Skeletal muscle cell (primary cell): ENCODE measurements at regions not wholly inside any gene's neighbourhood (a gene's known extent, or its start where the extent isn't known, plus 50 kb on each side); places are given as distances from the start of the nearest gene placed in this dataset.
"Not testable (repeated sequence)": the region's sequence is repeated elsewhere in the genome, so short reads cannot be mapped to it uniquely, and the experiment has no call there.

Experiments
- DNase-seq: peaks from one replicate; pipeline ENCODE4 v3.0.0-alpha.2; 2010; ENCODE audit warnings: low read depth
- H3K4me3 ChIP-seq: 2 replicates; pipeline ENCODE4 v1.5.1; 2011; ENCODE audit warnings: low read depth, mild to moderate bottlenecking, control low read depth, low read length, moderate library complexity

DNA sequence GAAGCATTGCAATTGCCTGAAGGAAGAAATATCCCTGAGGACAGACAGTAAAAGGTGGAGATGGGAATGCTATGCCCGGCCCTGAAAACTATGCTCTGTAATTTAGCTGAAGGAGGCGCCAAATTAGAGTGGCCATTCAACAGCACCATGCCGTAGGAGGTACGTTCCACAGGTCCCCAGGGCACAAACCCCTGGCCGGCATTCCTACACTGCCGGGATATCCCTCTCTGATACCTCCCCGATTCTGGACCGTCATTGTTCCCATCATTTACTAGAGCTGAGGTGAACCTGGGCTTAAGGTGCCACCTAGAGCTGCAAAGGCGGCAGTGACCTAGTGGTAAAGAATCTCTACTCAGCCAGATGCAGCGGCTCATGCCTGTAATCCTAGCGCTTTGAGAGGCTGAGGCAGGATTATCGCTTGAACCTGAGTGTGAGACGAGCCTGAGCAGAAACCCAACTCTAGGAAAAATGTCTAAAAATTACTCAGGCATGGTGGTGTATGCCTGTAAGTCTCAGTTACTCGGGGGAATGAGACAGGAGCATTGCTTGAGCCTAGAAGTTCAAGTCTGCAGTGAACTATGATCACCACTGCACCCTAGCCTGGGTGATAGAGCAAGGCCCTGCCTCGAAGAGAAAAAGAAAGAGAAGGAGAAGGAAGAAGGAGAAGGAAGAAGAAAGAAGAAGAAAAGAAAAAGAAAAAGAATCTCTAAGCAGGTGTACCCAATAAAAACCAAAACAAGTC is 53.0 kb upstream of the TNKS2 start:
- no peak for DNase-seq
- H3K4me3 ChIP-seq: no peak overlapping the region

DNA sequence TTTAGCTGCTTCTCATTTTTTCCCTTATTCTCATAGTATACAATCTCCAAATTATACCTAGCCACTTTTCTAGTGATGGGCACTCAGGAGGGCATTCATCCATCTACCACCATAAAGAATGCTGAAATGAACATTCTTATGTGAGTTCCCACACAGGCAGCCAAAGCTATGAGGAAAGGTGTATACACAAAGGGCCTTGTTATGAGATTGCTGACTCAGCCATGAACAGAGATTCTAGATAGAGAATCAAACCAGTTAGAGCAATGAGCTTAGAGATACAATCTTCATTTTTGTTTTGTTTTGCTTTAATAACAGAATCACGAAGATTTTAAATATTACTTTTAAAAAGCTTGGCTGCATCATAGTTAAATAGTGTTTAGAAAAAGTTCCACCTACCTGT is 54.8 kb upstream of the TNKS2 start:
- no peak for DNase-seq
- H3K4me3 ChIP-seq: no peak overlapping the region

DNA sequence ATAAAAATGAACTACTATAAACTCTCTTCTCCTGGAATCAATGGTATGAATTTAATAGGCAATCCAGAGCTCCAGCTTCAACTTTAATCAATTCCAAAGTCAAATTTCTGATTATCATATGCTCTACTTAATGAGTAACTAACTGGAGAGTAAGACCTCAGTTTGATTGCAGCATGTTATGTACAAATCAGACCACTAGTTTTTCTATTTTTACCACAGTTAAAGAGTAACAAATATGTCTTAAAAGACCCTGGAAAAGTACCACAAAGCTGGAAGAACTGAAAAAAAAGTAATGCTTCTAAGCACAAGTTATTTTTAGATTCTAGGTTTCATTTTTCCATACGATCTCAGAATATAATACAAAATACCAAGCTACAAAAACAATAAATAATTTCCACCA is 56.0 kb upstream of the TNKS2 start:
- H3K4me3 ChIP-seq: no peak overlapping the region
- no peak for DNase-seq

- DNase-seq: no peak
- no peak overlapping the region for H3K4me3 ChIP-seq
Observed at GRCh38 chr10:91741356-91741755, 56.9 kb upstream of the TNKS2 start.

GRCh38 chr10:91740353-91740924 is 57.8 kb upstream of the TNKS2 start:
- no peak for DNase-seq
- H3K4me3 ChIP-seq: no peak overlapping the region

DNA sequence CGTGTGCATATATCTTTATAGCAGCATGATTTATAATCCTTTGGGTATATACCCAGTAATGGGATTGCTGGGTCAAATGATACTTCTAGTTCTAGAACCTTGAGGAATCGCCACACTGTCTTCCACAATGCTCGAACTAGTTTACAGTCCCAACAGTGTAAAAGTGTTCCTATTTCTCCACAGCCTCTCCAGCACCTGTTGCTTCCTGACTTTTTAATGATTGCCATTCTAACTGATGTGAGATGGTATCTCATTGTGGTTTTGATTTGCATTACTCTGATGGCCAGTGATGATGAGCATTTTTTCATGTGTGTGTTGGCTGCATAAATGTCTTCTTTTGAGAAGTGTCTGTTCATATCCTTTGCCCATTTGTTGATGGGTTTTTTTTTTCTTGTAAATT is 66.0 kb upstream of the TNKS2 start:
- DNase-seq, H3K4me3 ChIP-seq: not testable (repeated sequence)

DNA sequence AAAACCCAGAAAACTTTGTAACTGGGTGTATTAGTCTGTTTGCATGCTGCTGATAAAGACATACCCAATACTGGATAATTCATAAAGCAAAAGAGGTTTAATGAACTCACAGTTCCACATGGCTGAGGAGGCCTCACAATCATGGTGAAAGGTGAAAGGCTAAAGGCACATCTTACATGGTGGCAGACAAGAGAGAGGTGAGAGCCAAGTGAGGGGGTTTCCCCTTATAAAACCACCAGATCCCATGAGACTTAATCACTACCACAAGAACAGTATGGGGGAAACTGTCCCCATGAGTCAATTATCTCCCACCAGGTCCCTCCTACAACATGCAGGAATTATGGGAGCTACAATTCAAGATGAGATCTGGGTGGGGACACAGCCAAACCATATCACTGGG is 68.9 kb upstream of the TNKS2 start:
- H3K4me3 ChIP-seq, DNase-seq: not testable (repeated sequence)

GRCh38 chr10:91726355-91726754 is 71.9 kb upstream of the TNKS2 start:
- no peak overlapping the region for H3K4me3 ChIP-seq
- no peak for DNase-seq

- no peak for DNase-seq
- H3K4me3 ChIP-seq: no peak overlapping the region
Observed at GRCh38 chr10:91724933-91725332, 73.3 kb upstream of the TNKS2 start.

GRCh38 chr10:91713461-91714072 is 80.7 kb upstream of the PPP1R3C start:
- no peak overlapping the region for H3K4me3 ChIP-seq
- no peak for DNase-seq

DNA sequence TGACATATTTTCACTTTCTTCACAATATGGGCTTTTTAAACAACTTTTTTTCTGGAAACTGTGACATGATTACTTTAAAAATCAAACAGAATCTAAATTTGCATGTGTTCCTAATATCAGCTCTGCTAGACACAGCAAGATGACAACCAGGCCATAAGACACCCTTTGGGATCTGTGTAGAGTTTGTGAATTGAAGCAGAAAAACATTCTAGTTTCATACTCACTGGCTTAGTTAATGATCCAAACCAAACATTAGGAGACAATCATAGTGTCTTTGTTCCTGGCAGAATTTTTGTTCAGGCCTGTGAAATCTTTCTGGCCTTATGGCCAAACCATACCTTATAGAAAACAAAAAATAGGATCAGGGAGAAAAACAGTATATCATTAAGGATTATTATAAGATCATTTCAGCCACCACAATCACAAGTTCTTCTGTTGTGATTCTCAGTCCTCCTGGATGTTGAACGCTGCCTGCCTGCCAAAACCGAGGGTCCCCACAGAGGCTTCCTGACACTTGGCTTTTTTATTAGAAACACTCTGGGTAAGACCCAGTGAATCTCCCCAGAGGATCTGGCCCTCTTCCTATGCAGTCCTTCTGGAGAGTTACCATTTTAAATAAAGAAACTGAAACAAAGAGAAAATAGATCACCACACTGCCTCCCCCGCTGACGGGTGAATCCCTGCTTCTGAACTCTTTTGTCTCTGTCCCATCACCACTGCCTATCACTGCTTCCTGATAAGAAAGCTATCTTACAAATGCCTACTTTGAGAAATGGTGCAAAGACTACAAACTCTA is 79.2 kb upstream of the PPP1R3C start:
- DNase-seq: no peak

DNA sequence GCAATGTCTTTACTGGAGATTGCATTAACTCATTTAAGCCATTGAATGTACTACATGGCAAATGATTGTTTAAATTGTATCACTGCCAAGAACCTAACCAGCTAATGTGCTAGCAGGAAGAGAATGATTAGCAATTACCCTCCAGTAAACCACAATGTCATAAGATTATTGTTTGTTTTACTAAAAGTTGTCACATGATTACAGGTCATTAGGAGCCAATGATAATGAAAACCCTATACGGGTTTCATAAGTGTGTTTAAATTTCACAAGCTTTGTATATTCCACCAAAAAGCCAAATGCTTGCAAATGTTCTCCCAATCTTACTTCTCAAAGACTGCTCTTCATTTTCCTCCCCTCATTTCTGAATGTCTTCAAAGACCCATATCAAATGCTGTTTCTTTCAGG is 76.5 kb upstream of the PPP1R3C start:
- no peak overlapping the region for H3K4me3 ChIP-seq
- DNase-seq: no peak

More for the DNA sequence above, 79.2 kb upstream of the PPP1R3C start:
- no peak overlapping the region for H3K4me3 ChIP-seq

DNA sequence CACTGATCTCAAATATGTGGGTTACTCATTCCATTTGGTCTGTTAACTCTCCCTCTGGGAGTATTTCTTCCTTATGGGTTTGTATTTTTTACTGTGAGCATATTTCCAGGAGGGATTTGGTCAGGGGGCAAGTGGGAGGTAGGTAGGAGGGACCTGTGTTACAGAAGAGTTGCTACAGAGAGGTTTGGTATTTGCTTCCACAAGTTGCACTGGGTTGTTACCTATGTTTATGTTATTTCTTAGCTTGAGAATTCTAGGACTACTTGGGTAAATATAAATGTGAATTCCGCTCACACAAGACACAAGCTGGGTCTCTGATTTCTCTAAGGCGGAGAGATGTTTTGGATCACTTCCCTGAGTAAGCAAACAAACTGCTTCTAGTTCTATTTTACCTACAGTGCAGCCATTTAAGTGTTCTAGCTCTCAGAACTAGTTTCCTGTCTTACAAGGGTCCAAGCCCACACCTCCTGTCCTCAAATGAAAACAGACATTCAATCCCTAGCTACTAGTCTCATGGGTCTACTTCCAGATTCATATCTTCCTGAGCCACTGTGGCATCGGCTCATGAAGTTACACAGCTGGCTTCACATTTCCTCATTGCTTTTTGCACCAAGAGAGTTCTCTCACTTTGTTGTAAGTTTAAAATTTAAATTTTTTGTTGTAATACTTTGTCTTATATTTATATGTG is 75.4 kb upstream of the PPP1R3C start:
- DNase-seq: no peak
- H3K4me3 ChIP-seq: no peak overlapping the region

DNA sequence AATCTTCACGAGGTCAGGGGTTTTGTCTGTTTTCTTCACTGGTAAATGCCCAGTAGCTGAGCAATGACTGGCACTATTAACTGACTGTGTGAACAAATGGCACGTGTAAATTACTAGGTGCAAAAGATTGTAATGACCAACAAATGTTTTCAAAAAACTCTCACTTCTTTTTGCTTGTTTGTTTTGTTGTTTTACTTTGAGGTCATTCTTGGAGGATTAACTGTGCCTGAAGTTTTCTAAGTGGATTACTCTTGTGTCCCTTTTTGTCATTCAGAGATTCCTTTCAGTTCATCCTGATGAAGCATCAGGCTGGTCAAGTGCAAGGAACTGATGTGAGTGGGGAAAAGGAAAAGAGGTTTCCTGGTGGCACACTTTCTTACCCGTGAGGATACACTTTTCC is 74.4 kb upstream of the PPP1R3C start:
- H3K4me3 ChIP-seq: no peak overlapping the region
- no peak for DNase-seq

GRCh38 chr10:91705948-91706670 is 73.2 kb upstream of the PPP1R3C start:
- no peak overlapping the region for H3K4me3 ChIP-seq
- DNase-seq: no peak

GRCh38 chr10:91702620-91703019 is 69.7 kb upstream of the PPP1R3C start:
- no peak for DNase-seq
- H3K4me3 ChIP-seq: no peak overlapping the region

DNA sequence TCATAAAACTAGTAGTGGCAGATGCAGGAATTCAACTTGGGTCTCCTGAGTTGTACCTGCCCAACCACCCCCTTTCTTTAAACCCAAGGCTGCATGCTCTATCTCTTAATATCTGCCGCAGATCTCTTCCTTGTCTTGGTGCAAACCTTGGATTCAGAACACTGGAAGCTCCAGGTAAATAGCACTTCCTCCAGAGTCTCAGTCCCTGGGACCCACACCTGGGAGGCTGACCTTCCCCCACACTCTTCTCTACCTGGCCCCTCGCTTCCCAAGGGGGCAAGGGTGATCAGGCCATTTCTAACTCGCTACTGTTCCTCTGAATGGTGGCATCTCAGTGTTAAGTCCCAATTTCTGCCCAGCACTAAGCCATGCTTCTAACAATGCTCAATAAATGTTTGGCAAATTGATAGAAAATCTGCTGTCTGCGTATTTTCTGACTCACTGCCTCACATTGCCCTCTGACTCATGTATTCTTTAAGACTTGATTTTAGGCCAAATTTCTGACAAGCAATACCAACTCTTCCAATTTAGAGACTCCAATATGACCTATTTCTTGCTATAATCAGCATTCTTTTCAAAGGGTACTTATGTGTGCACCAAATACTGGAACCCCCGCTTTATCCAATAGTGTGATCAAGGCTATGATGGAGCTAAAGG is 68.0 kb upstream of the PPP1R3C start:
- DNase-seq: no peak
- no peak overlapping the region for H3K4me3 ChIP-seq

DNA sequence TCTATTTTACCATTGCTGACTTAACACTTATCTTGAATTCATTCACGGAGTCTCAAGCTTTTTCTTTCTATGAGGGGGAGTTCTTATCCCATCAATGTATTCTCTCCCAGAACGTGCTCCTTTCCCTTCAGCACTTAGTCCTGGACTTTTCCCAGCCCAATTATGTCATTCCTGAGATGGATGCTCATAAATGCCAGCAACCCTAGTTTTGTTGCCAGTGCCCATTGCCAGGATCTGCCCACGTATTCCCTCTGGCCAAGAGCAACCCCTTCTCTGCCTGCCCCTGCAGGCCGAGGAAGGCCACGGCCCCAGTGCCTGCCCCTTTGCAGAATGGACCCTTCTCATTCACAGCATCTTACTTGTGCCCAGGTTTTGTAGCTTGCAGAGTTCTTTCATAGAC is 67.4 kb upstream of the PPP1R3C start:
- DNase-seq: no peak
- H3K4me3 ChIP-seq: no peak overlapping the region

DNA sequence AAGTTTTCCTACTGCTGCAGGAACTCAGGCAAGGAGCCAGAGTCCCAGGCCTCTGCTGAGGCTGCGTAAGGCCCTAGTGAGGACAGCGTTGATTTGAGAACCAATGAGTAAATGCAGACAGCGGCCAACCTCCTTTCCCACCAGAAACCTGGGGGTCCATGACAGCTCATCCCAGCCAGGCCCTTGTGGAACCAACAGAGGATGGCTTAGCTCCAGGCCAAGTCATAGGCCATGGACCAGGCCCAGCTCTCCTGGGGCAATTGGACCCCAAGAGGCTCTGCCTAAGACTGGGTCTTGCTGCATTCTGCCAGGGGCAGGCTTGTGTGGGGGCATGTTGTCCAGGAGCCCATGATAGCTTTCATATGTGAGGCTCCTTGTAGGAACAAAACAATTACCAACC is 65.4 kb upstream of the PPP1R3C start:
- DNase-seq: no peak
- H3K4me3 ChIP-seq: no peak overlapping the region
